ENCODE measurements at regions not wholly inside any gene's neighbourhood (a gene's known extent, or its start where the extent isn't known, plus 50 kb on each side); places are given as distances from the start of the nearest gene placed in this dataset.
"Not testable (repeated sequence)": the region's sequence is repeated elsewhere in the genome, so short reads cannot be mapped to it uniquely, and the experiment has no call there.

DNA sequence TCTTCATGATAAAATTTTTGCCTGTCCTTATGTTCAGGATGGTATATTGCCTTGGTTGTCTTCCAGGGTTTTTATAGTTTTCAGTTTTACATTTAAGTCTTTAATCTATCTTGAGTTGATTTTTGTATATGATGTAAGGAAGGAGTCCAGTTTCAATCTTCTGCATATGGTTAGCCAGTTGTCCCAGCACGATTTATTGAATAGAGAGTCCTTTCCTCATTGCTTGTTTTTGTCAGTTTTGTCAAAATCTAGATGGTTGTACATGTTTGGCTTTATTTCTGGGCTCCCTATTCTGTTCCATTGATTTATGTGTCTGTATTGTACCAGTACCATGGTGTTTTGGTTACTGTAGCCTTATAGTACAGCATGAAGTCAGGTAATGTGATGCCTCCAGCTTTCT is 91.6 kb upstream of the FAM98A start:
- H3K27ac Mint-ChIP-seq; DNase-seq; ATAC-seq (replicated peaks in 1 of 2); H3K4me1 Mint-ChIP-seq (ENCODE audit: low read depth); H3K4me3 Mint-ChIP-seq; H3K27me3 Mint-ChIP-seq (ENCODE audit: low read depth): not testable (repeated sequence)
- Mint-ChIP-seq H3K9me3 (peaks cover 24 to 27% of the 10 kb centered on the region in 2 donors), H3K36me3 (ENCODE audit: insufficient read depth in 2 of 2) (peaks cover 19 to 24% of the 10 kb centered on the region in 2 donors)

DNA sequence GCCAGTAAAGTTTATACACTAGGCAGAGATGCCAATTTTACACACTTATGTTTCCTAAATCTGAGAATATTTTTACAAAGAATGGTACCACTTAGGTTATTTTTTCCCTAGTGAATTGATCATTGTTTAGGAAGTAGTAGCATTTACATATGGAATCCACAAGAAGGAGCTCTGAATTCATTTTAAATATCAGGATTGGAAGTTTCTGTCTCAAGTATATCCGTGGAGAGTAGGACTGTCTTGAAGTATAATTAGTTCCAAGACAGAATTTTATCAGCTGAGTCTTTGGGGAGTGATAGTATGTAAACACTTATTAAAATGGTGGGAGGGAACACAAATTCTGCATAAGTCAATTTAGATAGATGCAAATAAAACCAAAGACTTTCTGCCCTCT is 82.3 kb upstream of the FAM98A start:
- Mint-ChIP-seq H3K4me1 (ENCODE audit: low read depth) (no peaks in the 10 kb centered on the region), H3K4me3 (no peak overlapping the region), H3K36me3 (ENCODE audit: insufficient read depth in 2 of 2) (no peaks in the 10 kb centered on the region), H3K27me3 (ENCODE audit: low read depth) (no peaks in the 10 kb centered on the region), H3K9me3 (peaks cover 0 to 4% of the 10 kb centered on the region in 2 donors), H3K27ac (no peak overlapping the region)
- no peak for ATAC-seq (replicated peaks in 1 of 2)
- no peak for DNase-seq

DNA sequence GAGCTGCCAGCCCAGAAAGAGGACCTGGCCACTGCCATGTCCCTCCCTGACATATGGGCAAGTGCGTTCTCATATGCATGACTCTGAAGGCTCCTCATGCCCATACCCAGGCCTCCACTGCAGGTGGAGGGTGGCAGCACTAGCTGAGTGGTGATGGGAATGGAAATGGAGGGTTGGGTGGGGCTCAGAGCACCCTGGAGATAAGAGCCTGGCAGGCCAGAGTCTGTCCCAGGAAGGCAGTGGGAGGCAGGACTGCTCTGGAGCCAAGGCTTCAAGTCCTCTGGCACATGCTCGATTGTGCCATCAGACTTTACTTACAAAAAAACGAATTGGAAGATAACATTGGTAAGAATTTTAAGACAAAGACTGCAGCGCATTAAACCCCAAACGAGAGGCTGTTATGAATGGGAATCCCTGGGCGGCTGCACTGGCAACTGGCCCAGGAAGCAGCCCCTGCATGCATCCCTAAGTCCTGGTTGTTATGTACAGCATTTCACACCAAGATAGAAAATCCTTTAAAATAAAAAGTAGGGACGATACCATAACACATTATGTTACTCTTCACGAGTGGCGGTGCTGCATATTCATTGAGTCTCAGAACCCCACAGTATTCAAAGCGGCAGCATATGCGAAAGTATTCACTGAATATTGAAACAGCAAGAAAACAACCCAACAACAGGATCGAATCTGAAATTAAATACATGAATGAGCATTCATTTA is 81.7 kb upstream of the FAM98A start:
- no peaks in the 10 kb centered on the region for H3K36me3 Mint-ChIP-seq (ENCODE audit: insufficient read depth in 2 of 2)
- peaks cover 0 to 4% of the 10 kb centered on the region in 2 donors for H3K9me3 Mint-ChIP-seq
- no peak overlapping the region for H3K4me3 Mint-ChIP-seq
- DNase-seq = no peak
- ATAC-seq (replicated peaks in 1 of 2) = no peak
- no peak overlapping the region for H3K27ac Mint-ChIP-seq
- no peaks in the 10 kb centered on the region for H3K4me1 Mint-ChIP-seq (ENCODE audit: low read depth)
- no peaks in the 10 kb centered on the region for H3K27me3 Mint-ChIP-seq (ENCODE audit: low read depth)

DNA sequence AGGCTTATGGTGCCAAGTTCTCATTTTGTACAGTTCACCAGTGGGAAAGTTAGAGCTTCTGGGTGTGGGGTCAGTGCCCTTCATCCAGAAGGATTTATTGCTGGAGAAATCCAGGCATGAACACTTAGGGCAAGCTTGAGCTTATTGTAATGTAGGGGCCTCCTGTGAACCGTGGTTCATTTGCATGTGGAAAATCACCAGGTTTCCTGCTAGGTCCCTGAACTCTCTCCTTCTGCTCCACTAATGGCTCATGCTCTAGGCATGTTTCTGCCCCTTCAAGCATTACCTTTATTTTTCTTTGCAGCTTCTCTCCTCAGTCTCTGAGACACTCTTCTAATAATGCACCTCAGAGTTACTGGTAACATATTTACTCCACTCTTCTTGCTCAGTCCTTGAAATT is 79.3 kb upstream of the FAM98A start:
- H3K9me3 Mint-ChIP-seq = no peaks in the 10 kb centered on the region
- no peaks in the 10 kb centered on the region for H3K36me3 Mint-ChIP-seq (ENCODE audit: insufficient read depth in 2 of 2)
- no peaks in the 10 kb centered on the region for H3K27me3 Mint-ChIP-seq (ENCODE audit: low read depth)
- H3K4me3 Mint-ChIP-seq = no peak overlapping the region
- H3K4me1 Mint-ChIP-seq (ENCODE audit: low read depth) = no peaks in the 10 kb centered on the region
- no peak for ATAC-seq (replicated peaks in 1 of 2)
- H3K27ac Mint-ChIP-seq = no peak overlapping the region
- no peak for DNase-seq

DNA sequence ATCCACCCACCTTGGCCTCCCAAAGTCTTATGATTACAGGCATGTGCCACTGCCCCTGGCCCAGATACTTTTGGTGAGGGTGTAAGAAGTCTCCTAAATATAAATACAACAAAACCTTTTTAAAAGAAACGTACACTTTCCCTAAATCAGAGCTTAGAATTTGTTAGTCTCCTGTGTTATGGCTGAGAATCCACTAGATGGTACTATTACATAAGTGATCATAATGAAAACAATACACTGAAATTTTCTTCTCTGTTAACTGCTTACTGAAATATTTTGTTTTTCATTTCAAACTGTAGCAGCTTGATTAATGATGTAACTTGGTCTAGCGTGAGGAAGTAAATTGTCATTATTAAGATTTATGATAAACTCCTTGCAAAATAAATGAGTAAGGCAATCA is 74.8 kb upstream of the FAM98A start:
- H3K27me3 Mint-ChIP-seq (ENCODE audit: low read depth) = peaks cover 6% of the 10 kb centered on the region
- no peak for DNase-seq
- no peak overlapping the region for H3K27ac Mint-ChIP-seq
- no peaks in the 10 kb centered on the region for H3K4me1 Mint-ChIP-seq (ENCODE audit: low read depth)
- no peaks in the 10 kb centered on the region for H3K36me3 Mint-ChIP-seq (ENCODE audit: insufficient read depth in 2 of 2)
- H3K4me3 Mint-ChIP-seq = no peak overlapping the region
- ATAC-seq (replicated peaks in 1 of 2) = no peak
- no peaks in the 10 kb centered on the region for H3K9me3 Mint-ChIP-seq

GRCh38 chr2:33672896-33673295 is 73.8 kb upstream of the FAM98A start:
- H3K27me3 Mint-ChIP-seq (ENCODE audit: low read depth) = peaks cover 6% of the 10 kb centered on the region
- H3K9me3 Mint-ChIP-seq = no peaks in the 10 kb centered on the region
- no peaks in the 10 kb centered on the region for H3K36me3 Mint-ChIP-seq (ENCODE audit: insufficient read depth in 2 of 2)
- ATAC-seq (replicated peaks in 1 of 2) = no peak
- no peaks in the 10 kb centered on the region for H3K4me1 Mint-ChIP-seq (ENCODE audit: low read depth)
- H3K4me3 Mint-ChIP-seq = no peak overlapping the region
- no peak for DNase-seq
- H3K27ac Mint-ChIP-seq = no peak overlapping the region

DNA sequence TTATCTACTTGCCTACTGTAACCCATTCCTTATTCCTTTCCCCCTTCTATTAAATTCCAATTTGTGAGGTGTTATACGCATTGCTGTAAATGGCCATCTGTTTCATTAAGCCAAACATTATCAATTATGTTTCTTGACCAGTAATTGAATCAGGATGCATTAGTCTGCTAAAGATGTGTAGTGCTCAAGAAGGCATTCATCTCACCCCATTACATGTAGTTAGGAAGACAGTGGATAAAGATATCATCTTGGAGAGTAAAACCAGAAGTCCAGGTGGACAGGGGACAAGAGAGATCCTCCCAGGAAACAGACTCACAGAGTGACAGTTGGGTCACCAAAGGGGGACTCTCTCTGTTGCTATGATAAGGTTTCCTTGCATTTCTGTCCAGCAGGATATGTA is 73.3 kb upstream of the FAM98A start:
- H3K9me3 Mint-ChIP-seq = no peaks in the 10 kb centered on the region
- no peak for ATAC-seq (replicated peaks in 1 of 2)

DNA sequence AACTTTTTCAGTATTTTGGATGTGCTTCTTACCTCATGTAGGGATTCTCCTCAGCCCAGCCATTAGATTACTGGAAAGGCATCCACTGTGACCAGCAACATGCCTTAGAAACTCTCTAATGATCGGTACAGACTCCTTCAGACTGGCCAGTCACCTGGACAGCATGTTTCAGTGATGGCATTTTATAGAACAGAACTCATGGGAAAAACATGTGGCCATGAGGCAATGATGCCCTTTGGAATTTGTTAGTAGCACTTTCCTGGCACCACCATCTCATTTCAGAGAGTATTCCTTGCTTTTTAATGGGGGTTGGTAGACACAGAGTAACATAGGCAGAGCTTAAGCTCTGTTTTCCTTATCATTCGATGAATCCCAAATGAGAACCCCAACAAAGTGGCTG is 72.1 kb upstream of the FAM98A start:
- H3K36me3 Mint-ChIP-seq (ENCODE audit: insufficient read depth in 2 of 2) = no peaks in the 10 kb centered on the region
- H3K4me3 Mint-ChIP-seq = no peak overlapping the region
- H3K4me1 Mint-ChIP-seq (ENCODE audit: low read depth) = no peaks in the 10 kb centered on the region
- DNase-seq = no peak
- peaks cover 6% of the 10 kb centered on the region for H3K27me3 Mint-ChIP-seq (ENCODE audit: low read depth)
- ATAC-seq (replicated peaks in 1 of 2) = no peak
- H3K9me3 Mint-ChIP-seq = no peaks in the 10 kb centered on the region
- H3K27ac Mint-ChIP-seq = no peak overlapping the region

More for the DNA sequence above, 73.3 kb upstream of the FAM98A start:
- no peak overlapping the region for H3K4me3 Mint-ChIP-seq
- H3K27ac Mint-ChIP-seq = no peak overlapping the region
- no peaks in the 10 kb centered on the region for H3K36me3 Mint-ChIP-seq (ENCODE audit: insufficient read depth in 2 of 2)
- no peak for DNase-seq
- H3K27me3 Mint-ChIP-seq (ENCODE audit: low read depth) = peaks cover 6% of the 10 kb centered on the region
- no peaks in the 10 kb centered on the region for H3K4me1 Mint-ChIP-seq (ENCODE audit: low read depth)

GRCh38 chr2:33670392-33670937 is 71.4 kb upstream of the FAM98A start:
- Mint-ChIP-seq H3K36me3 (ENCODE audit: insufficient read depth in 2 of 2) (no peaks in the 10 kb centered on the region), H3K9me3 (no peaks in the 10 kb centered on the region), H3K4me1 (ENCODE audit: low read depth) (no peaks in the 10 kb centered on the region), H3K27ac (no peak overlapping the region), H3K27me3 (ENCODE audit: low read depth) (peaks cover 6% of the 10 kb centered on the region), H3K4me3 (no peak overlapping the region)
- no peak for DNase-seq
- no peak for ATAC-seq (replicated peaks in 1 of 2)

- H3K9me3 Mint-ChIP-seq = peaks cover 4 to 8% of the 10 kb centered on the region in 2 donors
- no peak overlapping the region for H3K27ac Mint-ChIP-seq
- peaks cover 0 to 3% of the 10 kb centered on the region in 2 donors for H3K36me3 Mint-ChIP-seq (ENCODE audit: insufficient read depth in 2 of 2)
- ATAC-seq (replicated peaks in 1 of 2) (no peak), DNase-seq (no peak)
- no peak overlapping the region for H3K4me3 Mint-ChIP-seq
- no peaks in the 10 kb centered on the region for H3K4me1 Mint-ChIP-seq (ENCODE audit: low read depth)
- no peaks in the 10 kb centered on the region for H3K27me3 Mint-ChIP-seq (ENCODE audit: low read depth)
Measured at GRCh38 chr2:33666879-33667278, 67.8 kb upstream of the FAM98A start.

DNA sequence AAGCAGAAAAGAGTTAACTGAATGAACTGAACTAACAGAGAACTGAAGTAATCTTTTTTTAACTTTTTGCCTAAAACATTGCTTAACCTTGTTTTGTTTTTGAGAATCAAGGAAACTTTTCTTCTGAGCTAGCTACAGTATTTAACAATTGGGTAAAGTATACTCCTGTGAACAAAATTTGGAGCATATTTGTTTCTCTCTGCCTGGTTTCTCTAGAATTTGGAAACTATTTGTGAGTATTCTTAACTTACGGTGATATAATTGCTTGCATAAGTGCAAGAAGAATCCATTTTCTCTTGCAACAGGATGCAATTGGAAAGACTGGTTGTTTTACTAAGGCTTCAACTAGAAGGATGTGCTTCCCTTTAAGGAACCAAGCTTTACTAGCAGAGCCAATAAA is 65.9 kb upstream of the FAM98A start:
- Mint-ChIP-seq H3K27me3 (ENCODE audit: low read depth) (no peaks in the 10 kb centered on the region), H3K27ac (no peak overlapping the region), H3K9me3 (peaks cover 4 to 8% of the 10 kb centered on the region in 2 donors), H3K36me3 (ENCODE audit: insufficient read depth in 2 of 2) (peaks cover 0 to 3% of the 10 kb centered on the region in 2 donors), H3K4me1 (ENCODE audit: low read depth) (no peaks in the 10 kb centered on the region), H3K4me3 (no peak overlapping the region)
- ATAC-seq (replicated peaks in 1 of 2) (no peak), DNase-seq (no peak)

DNA sequence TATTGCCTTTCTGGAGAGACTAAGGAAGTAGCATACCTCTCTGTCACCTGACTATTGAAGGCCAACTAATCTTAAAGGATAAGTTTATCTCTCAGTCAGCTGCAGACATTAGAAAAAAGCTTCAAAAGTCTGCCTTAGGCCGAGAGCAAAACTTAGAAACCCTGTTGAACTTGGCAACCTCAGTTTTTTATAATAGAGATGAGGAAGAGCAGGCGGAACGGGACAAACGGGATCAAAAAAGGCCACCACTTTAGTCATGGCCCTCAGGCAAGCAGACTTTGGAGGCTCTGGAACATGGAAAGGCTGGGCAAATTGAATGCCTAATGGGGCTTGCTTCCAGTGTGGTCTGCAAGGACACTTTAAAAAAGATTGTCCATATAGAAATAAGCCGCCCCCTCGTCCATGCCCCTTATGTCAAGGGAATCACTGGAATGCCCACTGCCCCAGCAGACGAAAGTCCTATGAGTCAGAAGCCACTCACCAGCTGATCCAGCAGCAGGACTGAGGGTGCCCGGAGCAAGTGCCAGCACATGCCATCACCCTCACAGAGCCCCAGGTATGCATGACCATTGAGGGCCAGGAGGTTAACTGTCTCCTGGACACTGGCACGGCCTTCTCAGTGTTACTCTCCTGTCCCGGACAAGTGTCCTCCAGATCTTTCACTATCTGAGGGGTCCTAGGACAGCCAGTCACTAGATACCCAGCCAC is 61.5 kb upstream of the FAM98A start:
- DNase-seq (no peak), ATAC-seq (replicated peaks in 1 of 2) (no peak)
- no peak overlapping the region for H3K27ac Mint-ChIP-seq
- no peak overlapping the region for H3K4me3 Mint-ChIP-seq
- no peaks in the 10 kb centered on the region for H3K4me1 Mint-ChIP-seq (ENCODE audit: low read depth)
- peaks cover 4 to 10% of the 10 kb centered on the region in 2 donors for H3K9me3 Mint-ChIP-seq
- peaks cover 0 to 3% of the 10 kb centered on the region in 2 donors for H3K36me3 Mint-ChIP-seq (ENCODE audit: insufficient read depth in 2 of 2)
- H3K27me3 Mint-ChIP-seq (ENCODE audit: low read depth) = no peaks in the 10 kb centered on the region

- Mint-ChIP-seq H3K9me3 (peaks cover 0 to 2% of the 10 kb centered on the region in 2 donors), H3K27me3 (ENCODE audit: low read depth) (no peaks in the 10 kb centered on the region), H3K4me1 (ENCODE audit: low read depth) (no peaks in the 10 kb centered on the region), H3K27ac (no peak overlapping the region), H3K4me3 (no peak overlapping the region), H3K36me3 (ENCODE audit: insufficient read depth in 2 of 2) (no peaks in the 10 kb centered on the region)
- no peak for ATAC-seq (replicated peaks in 1 of 2)
- no peak for DNase-seq
Measured at GRCh38 chr2:33655626-33656320, 56.7 kb upstream of the FAM98A start.
